Hematopoietic multipotent progenitor cell (in vitro differentiated cells): ENCODE measurements at regions not wholly inside any gene's neighbourhood (a gene's known extent, or its start where the extent isn't known, plus 50 kb on each side); places are given as distances from the start of the nearest gene placed in this dataset.
"Not testable (repeated sequence)": the region's sequence is repeated elsewhere in the genome, so short reads cannot be mapped to it uniquely, and the experiment has no call there.

Experiments
- DNase-seq, 3 donors: peaks; one replicate each; pipeline ENCODE4 v3.0.0-alpha.2; 2011 to 2015; ENCODE audit warnings: low read depth in 2 of 3, low spot score in 2 of 3

GRCh38 chr7:84744385-84744784 is 442.5 kb downstream of the SEMA3D start:
- no peak for DNase-seq

- DNase-seq = no peak
These were observed 448.2 kb downstream of the SEMA3D start for GRCh38 chr7:84738583-84739150.

GRCh38 chr7:84735677-84736076 is 451.2 kb downstream of the SEMA3D start:
- no peak for DNase-seq

- DNase-seq = no peak
These were observed 451.8 kb downstream of the SEMA3D start for GRCh38 chr7:84735011-84735410.

GRCh38 chr7:84733976-84734375 is 452.9 kb downstream of the SEMA3D start:
- not testable (repeated sequence) for DNase-seq

GRCh38 chr7:84730864-84731263 is 456.0 kb downstream of the SEMA3D start:
- DNase-seq = not testable (repeated sequence)

- no peak for DNase-seq
These were observed 457.6 kb downstream of the SEMA3D start for GRCh38 chr7:84729284-84729683.

- no peak for DNase-seq
These were observed 464.1 kb downstream of the SEMA3D start for GRCh38 chr7:84722734-84723133.

GRCh38 chr7:84722086-84722485 is 464.8 kb downstream of the SEMA3D start:
- DNase-seq = no peak

- DNase-seq = no peak
These were observed 466.3 kb downstream of the SEMA3D start for GRCh38 chr7:84720456-84721097.

GRCh38 chr7:84714765-84715164 is 472.1 kb downstream of the SEMA3D start:
- no peak for DNase-seq

GRCh38 chr7:84712374-84713121 is 474.3 kb downstream of the SEMA3D start:
- DNase-seq = no peak

GRCh38 chr7:84710538-84710937 is 476.3 kb downstream of the SEMA3D start:
- DNase-seq = not testable (repeated sequence)

- DNase-seq = no peak
These were observed 481.1 kb downstream of the SEMA3D start for GRCh38 chr7:84705706-84706105.

- DNase-seq = no peak
These were observed 481.8 kb downstream of the SEMA3D start for GRCh38 chr7:84705079-84705478.

GRCh38 chr7:84704380-84704779 is 482.5 kb downstream of the SEMA3D start:
- no peak for DNase-seq

GRCh38 chr7:84701524-84702306 is 485.1 kb downstream of the SEMA3D start:
- no peak for DNase-seq

GRCh38 chr7:84700563-84701370 is 486.1 kb downstream of the SEMA3D start:
- no peak for DNase-seq

GRCh38 chr7:84697506-84697905 is 489.4 kb downstream of the SEMA3D start:
- no peak for DNase-seq

GRCh38 chr7:84693483-84693882 is 493.4 kb downstream of the SEMA3D start:
- DNase-seq = no peak
